GM23338 (cell line): ENCODE measurements at regions not wholly inside any gene's neighbourhood (a gene's known extent, or its start where the extent isn't known, plus 50 kb on each side); places are given as distances from the start of the nearest gene placed in this dataset.

Source experiments
- ATAC-seq: fragments of 200-7000 bp; cut with Tn5 transposase; 3 replicates; pipeline ENCODE4 v1.9.1; 2020
- DNase-seq: peaks from one replicate; pipeline ENCODE4 v3.0.0-alpha.2; 2015; ENCODE audit warnings: low spot score
- H2AFZ ChIP-seq: fragments of 200-600 bp; sonication (generic); 2 replicates; pipeline ENCODE4 v1.8.0; 2016; ENCODE audit warnings: antibody characterized with exemption, mild to moderate bottlenecking, moderate library complexity
- H3F3A ChIP-seq: fragments of 200-600 bp; sonication (generic); replicated peaks from 2 replicates; pipeline ENCODE4 v1.8.0; 2017; ENCODE audit warnings: antibody characterized with exemption, mixed run types, low read depth
- H3K27ac ChIP-seq: fragments of 200-600 bp; sonication (generic); 2 replicates; pipeline ENCODE4 v1.6.1; 2016; ENCODE audit warnings: low read depth
- H3K27me3 ChIP-seq: fragments of 200-600 bp; sonication (generic); 2 replicates; pipeline ENCODE4 v1.8.0; 2016; ENCODE audit warnings: mild to moderate bottlenecking, mixed run types, moderate library complexity; ENCODE audit not compliant: insufficient read depth
- H3K36me3 ChIP-seq: fragments of 200-600 bp; sonication (generic); 2 replicates; pipeline ENCODE4 v1.8.0; 2016; ENCODE audit warnings: mild to moderate bottlenecking; ENCODE audit not compliant: insufficient read depth
- H3K4me1 ChIP-seq: fragments of 200-600 bp; sonication (generic); 2 replicates; pipeline ENCODE4 v1.8.0; 2016; ENCODE audit warnings: mild to moderate bottlenecking, moderate library complexity; ENCODE audit not compliant: insufficient read depth
- H3K4me2 ChIP-seq: fragments of 200-600 bp; sonication (generic); 2 replicates; pipeline ENCODE4 v1.7.1; 2017; ENCODE audit warnings: mixed run types
- H3K4me3 ChIP-seq: fragments of 200-600 bp; sonication (generic); 2 replicates; pipeline ENCODE4 v1.6.1; 2016; ENCODE audit warnings: mixed run types
- H3K79me2 ChIP-seq: fragments of 200-600 bp; sonication (generic); replicated peaks from 2 replicates; pipeline ENCODE4 v1.8.0; 2017; ENCODE audit warnings: mild to moderate bottlenecking; ENCODE audit not compliant: insufficient read depth
- H3K9me2 ChIP-seq: fragments of 200-600 bp; sonication (generic); 2 replicates; pipeline ENCODE4 v1.8.0; 2017; ENCODE audit not compliant: insufficient read depth
- H4K20me1 ChIP-seq: fragments of 200-600 bp; sonication (generic); replicated peaks from 2 replicates; pipeline ENCODE4 v1.8.0; 2017; ENCODE audit warnings: mild to moderate bottlenecking; ENCODE audit not compliant: insufficient read depth
- H3K27ac Mint-ChIP-seq: 2 replicates; pipeline ENCODE4 v1.8.0; 2020; ENCODE audit warnings: inconsistent platforms, mild to moderate bottlenecking, moderate library complexity, mixed read lengths
- H3K27me3 Mint-ChIP-seq: 3 replicates; pipeline ENCODE4 v1.8.0; 2022; ENCODE audit warnings: low read depth, mild to moderate bottlenecking, moderate library complexity, mixed read lengths, inconsistent platforms; ENCODE audit not compliant: insufficient read depth, poor library complexity
- H3K36me3 Mint-ChIP-seq: 3 replicates; pipeline ENCODE4 v1.8.0; 2021; ENCODE audit warnings: low read depth, mild to moderate bottlenecking, inconsistent platforms, moderate library complexity, mixed read lengths
- H3K4me1 Mint-ChIP-seq: 3 replicates; pipeline ENCODE4 v1.8.0; 2020; ENCODE audit warnings: mild to moderate bottlenecking, inconsistent platforms, mixed read lengths
- H3K4me3 Mint-ChIP-seq: 3 replicates; pipeline ENCODE4 v1.8.0; 2021; ENCODE audit warnings: moderate library complexity, mild to moderate bottlenecking, inconsistent platforms, mixed read lengths
- H3K9me3 Mint-ChIP-seq: 3 replicates; pipeline ENCODE4 v1.8.0; 2020; ENCODE audit warnings: moderate library complexity, mild to moderate bottlenecking, inconsistent platforms, mixed read lengths
- CREB1 ChIP-seq: fragments of 250-450 bp; sonication (Bioruptor Pico); IDR thresholded peaks from 2 replicates; pipeline ENCODE4 v1.5.0; 2020; ENCODE audit warnings: low read depth, mild to moderate bottlenecking, moderate library complexity
- ETS1 ChIP-seq: IDR thresholded peaks from 2 replicates; pipeline ENCODE4 v1.6.1; 2016; ENCODE audit warnings: antibody characterized with exemption
- EZH2 ChIP-seq: fragments of 200-600 bp; sonication (generic); IDR thresholded peaks from one replicate; pipeline ENCODE4 v1.8.0; 2017; ENCODE audit warnings: antibody characterized with exemption, mild to moderate bottlenecking, low read depth; ENCODE audit not compliant: unreplicated experiment
- EZH2phosphoT487 ChIP-seq: fragments of 200-600 bp; sonication (generic); IDR thresholded peaks from one replicate; pipeline ENCODE4 v1.8.1; 2018; ENCODE audit warnings: antibody characterized with exemption; ENCODE audit not compliant: unreplicated experiment
- JUNB ChIP-seq: IDR thresholded peaks from one replicate; pipeline ENCODE4 v1.6.1; 2016; ENCODE audit warnings: antibody characterized with exemption; ENCODE audit not compliant: unreplicated experiment
- NANOG ChIP-seq: IDR thresholded peaks from 2 replicates; pipeline ENCODE4 v1.6.1; 2016; ENCODE audit warnings: antibody characterized with exemption, borderline replicate concordance
- POLR2AphosphoS5 ChIP-seq: IDR thresholded peaks from 2 replicates; pipeline ENCODE4 v1.6.1; 2016; ENCODE audit warnings: antibody characterized with exemption, low read depth
- REST ChIP-seq: IDR thresholded peaks from one replicate; pipeline ENCODE4 v1.6.1; 2018; ENCODE audit warnings: antibody characterized with exemption; ENCODE audit not compliant: unreplicated experiment
- STAT1 ChIP-seq: IDR thresholded peaks from one replicate; pipeline ENCODE4 v1.6.1; 2016; ENCODE audit warnings: antibody characterized with exemption; ENCODE audit not compliant: unreplicated experiment
- ZNF114 ChIP-seq: fragments of 250-450 bp; sonication (Bioruptor Pico); IDR thresholded peaks from 2 replicates; pipeline ENCODE4 v1.5.0; 2020; ENCODE audit warnings: mild to moderate bottlenecking, moderate library complexity
- ZNF331 ChIP-seq: fragments of 250-450 bp; sonication (Bioruptor Pico); IDR thresholded peaks from 2 replicates; pipeline ENCODE4 v1.5.0; 2020; ENCODE audit warnings: low read depth, mild to moderate bottlenecking, moderate library complexity
- TF ChIP-seq, protein P1 (sequence below): fragments of 250-450 bp; sonication (Bioruptor Pico); IDR thresholded peaks from 2 replicates; pipeline ENCODE4 v1.5.0; 2020; ENCODE audit warnings: mild to moderate bottlenecking, moderate library complexity
- TF ChIP-seq, protein P2 (sequence below), 2 experiments: fragments of 200-600 bp in 1 of 2; sonication (generic) in 1 of 2; conservative IDR thresholded peaks; 2 replicates each; pipeline versions ENCODE4 v1.5.1 to v1.6.1; 2016 to 2017; ENCODE audit warnings: antibody characterized with exemption in 2 of 2, low read depth in 2 of 2, mild to moderate bottlenecking in 2 of 2, moderate library complexity in 1 of 2

- TF ChIP-seq, protein P1, sequence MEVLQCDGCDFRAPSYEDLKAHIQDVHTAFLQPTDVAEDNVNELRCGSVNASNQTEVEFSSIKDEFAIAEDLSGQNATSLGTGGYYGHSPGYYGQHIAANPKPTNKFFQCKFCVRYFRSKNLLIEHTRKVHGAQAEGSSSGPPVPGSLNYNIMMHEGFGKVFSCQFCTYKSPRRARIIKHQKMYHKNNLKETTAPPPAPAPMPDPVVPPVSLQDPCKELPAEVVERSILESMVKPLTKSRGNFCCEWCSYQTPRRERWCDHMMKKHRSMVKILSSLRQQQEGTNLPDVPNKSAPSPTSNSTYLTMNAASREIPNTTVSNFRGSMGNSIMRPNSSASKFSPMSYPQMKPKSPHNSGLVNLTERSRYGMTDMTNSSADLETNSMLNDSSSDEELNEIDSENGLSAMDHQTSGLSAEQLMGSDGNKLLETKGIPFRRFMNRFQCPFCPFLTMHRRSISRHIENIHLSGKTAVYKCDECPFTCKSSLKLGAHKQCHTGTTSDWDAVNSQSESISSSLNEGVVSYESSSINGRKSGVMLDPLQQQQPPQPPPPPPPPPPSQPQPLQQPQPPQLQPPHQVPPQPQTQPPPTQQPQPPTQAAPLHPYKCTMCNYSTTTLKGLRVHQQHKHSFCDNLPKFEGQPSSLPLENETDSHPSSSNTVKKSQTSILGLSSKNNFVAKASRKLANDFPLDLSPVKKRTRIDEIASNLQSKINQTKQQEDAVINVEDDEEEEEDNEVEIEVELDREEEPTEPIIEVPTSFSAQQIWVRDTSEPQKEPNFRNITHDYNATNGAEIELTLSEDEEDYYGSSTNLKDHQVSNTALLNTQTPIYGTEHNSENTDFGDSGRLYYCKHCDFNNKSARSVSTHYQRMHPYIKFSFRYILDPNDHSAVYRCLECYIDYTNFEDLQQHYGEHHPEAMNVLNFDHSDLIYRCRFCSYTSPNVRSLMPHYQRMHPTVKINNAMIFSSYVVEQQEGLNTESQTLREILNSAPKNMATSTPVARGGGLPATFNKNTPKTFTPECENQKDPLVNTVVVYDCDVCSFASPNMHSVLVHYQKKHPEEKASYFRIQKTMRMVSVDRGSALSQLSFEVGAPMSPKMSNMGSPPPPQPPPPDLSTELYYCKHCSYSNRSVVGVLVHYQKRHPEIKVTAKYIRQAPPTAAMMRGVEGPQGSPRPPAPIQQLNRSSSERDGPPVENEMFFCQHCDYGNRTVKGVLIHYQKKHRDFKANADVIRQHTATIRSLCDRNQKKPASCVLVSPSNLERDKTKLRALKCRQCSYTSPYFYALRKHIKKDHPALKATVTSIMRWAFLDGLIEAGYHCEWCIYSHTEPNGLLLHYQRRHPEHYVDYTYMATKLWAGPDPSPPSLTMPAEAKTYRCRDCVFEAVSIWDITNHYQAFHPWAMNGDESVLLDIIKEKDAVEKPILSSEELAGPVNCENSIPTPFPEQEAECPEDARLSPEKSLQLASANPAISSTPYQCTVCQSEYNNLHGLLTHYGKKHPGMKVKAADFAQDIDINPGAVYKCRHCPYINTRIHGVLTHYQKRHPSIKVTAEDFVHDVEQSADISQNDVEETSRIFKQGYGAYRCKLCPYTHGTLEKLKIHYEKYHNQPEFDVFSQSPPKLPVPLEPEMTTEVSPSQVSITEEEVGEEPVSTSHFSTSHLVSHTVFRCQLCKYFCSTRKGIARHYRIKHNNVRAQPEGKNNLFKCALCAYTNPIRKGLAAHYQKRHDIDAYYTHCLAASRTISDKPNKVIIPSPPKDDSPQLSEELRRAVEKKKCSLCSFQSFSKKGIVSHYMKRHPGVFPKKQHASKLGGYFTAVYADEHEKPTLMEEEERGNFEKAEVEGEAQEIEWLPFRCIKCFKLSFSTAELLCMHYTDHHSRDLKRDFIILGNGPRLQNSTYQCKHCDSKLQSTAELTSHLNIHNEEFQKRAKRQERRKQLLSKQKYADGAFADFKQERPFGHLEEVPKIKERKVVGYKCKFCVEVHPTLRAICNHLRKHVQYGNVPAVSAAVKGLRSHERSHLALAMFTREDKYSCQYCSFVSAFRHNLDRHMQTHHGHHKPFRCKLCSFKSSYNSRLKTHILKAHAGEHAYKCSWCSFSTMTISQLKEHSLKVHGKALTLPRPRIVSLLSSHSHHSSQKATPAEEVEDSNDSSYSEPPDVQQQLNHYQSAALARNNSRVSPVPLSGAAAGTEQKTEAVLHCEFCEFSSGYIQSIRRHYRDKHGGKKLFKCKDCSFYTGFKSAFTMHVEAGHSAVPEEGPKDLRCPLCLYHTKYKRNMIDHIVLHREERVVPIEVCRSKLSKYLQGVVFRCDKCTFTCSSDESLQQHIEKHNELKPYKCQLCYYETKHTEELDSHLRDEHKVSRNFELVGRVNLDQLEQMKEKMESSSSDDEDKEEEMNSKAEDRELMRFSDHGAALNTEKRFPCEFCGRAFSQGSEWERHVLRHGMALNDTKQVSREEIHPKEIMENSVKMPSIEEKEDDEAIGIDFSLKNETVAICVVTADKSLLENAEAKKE (CRISPR knock-in tag) = no peak
- TF ChIP-seq JUNB = no peak
- no peak for TF ChIP-seq STAT1
Observed at GRCh38 chr2:59032499-59032898, 791.4 kb upstream of the FANCL start (continued).

DNA sequence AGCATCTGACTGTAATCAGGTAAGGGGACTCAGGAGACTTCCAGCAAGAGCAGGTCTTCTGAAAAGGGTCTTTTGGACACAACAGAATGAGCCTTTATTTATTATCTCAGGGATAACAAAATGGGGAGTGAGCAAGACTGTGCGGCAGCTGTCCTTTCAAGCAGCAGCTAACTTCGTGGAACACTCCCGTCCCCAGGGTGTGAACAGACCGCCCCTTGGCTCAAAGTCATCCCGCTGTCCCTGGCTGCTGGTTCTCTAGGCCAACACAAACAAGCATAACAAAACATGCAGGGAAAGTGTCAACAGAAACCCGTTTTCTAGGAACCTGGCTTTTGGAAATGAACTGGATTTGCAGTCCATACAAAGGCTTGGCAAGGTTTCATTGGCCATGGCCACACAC, 787.9 kb upstream of the FANCL start:
- H4K20me1 ChIP-seq = no peaks in the 10 kb centered on the region
- Mint-ChIP-seq H3K9me3 (no peaks in the 10 kb centered on the region; the same call in 2 of the 3 replicates), H3K36me3 (no peaks in the 10 kb centered on the region), H3K4me1 (no peaks in the 10 kb centered on the region), H3K4me3 (no peak overlapping the region), H3K27ac (no peak overlapping the region), H3K27me3 (no peaks in the 10 kb centered on the region)
- H3K9me2 ChIP-seq = no peaks in the 10 kb centered on the region; the same call in 1 of the 2 replicates
- no peak overlapping the region for H3K4me3 ChIP-seq
- H3K4me2 ChIP-seq = no peak overlapping the region
- no peaks in the 10 kb centered on the region for H3K27me3 ChIP-seq
- no peaks in the 10 kb centered on the region for H3K36me3 ChIP-seq
- H3F3A ChIP-seq = no peaks in the 10 kb centered on the region
- no peaks in the 10 kb centered on the region for H3K79me2 ChIP-seq
- H3K4me1 ChIP-seq = no peaks in the 10 kb centered on the region
- H2AFZ ChIP-seq = no peak overlapping the region
- DNase-seq = no peak
- ATAC-seq = no peak
- no peak overlapping the region for H3K27ac ChIP-seq
- no peak for TF ChIP-seq JUNB
- TF ChIP-seq EZH2 = no peak
- no peak for TF ChIP-seq NANOG
- TF ChIP-seq, protein P2, sequence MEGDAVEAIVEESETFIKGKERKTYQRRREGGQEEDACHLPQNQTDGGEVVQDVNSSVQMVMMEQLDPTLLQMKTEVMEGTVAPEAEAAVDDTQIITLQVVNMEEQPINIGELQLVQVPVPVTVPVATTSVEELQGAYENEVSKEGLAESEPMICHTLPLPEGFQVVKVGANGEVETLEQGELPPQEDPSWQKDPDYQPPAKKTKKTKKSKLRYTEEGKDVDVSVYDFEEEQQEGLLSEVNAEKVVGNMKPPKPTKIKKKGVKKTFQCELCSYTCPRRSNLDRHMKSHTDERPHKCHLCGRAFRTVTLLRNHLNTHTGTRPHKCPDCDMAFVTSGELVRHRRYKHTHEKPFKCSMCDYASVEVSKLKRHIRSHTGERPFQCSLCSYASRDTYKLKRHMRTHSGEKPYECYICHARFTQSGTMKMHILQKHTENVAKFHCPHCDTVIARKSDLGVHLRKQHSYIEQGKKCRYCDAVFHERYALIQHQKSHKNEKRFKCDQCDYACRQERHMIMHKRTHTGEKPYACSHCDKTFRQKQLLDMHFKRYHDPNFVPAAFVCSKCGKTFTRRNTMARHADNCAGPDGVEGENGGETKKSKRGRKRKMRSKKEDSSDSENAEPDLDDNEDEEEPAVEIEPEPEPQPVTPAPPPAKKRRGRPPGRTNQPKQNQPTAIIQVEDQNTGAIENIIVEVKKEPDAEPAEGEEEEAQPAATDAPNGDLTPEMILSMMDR (conservative IDR thresholded peaks at IDR 0.05; ENCODE audit: low read depth in 2 of 2) = no peak
- no peak for TF ChIP-seq EZH2phosphoT487
- TF ChIP-seq ETS1 = no peak
- no peak for TF ChIP-seq CREB1 (CRISPR knock-in tag)
- TF ChIP-seq POLR2AphosphoS5 = no peak
- TF ChIP-seq ZNF331 (CRISPR knock-in tag) = no peak
- TF ChIP-seq STAT1 = no peak
- no peak for TF ChIP-seq REST
- no peak for TF ChIP-seq ZNF114 (CRISPR knock-in tag)
